H9 (cell line): ENCODE measurements at regions not wholly inside any gene's neighbourhood (a gene's known extent, or its start where the extent isn't known, plus 50 kb on each side); places are given as distances from the start of the nearest gene placed in this dataset.

ENCODE experiments used
- DNase-seq: peaks from one replicate; pipeline ENCODE4 v3.0.0-alpha.2; 2017
- H2AFZ ChIP-seq: one replicate; pipeline ENCODE4 v1.6.1; 2013; ENCODE audit warnings: mild to moderate bottlenecking, low read length, control low read depth, moderate library complexity
- H2AK5ac ChIP-seq: 2 replicates; pipeline ENCODE4 v1.6.1; 2013; ENCODE audit warnings: low read length, control low read depth, mixed read lengths; ENCODE audit not compliant: insufficient read length
- H2BK120ac ChIP-seq: one replicate; pipeline ENCODE4 v1.6.1; 2013; ENCODE audit warnings: low read depth, mild to moderate bottlenecking, low read length, control low read depth, inconsistent platforms; ENCODE audit not compliant: poor library complexity, severe bottlenecking
- H2BK12ac ChIP-seq: 2 replicates; pipeline ENCODE4 v1.6.1; 2013; ENCODE audit warnings: low read length, control low read depth, mixed read lengths, low read depth; ENCODE audit not compliant: insufficient read length
- H2BK15ac ChIP-seq: 2 replicates; pipeline ENCODE4 v1.6.1; 2013; ENCODE audit warnings: low read depth, low read length, control low read depth
- H2BK20ac ChIP-seq: one replicate; pipeline ENCODE4 v1.6.1; 2013; ENCODE audit warnings: low read depth, mild to moderate bottlenecking, low read length, control low read depth, inconsistent platforms; ENCODE audit not compliant: poor library complexity, severe bottlenecking
- H2BK5ac ChIP-seq: 2 replicates; pipeline ENCODE4 v1.6.1; 2013; ENCODE audit warnings: low read length, control low read depth, mixed read lengths; ENCODE audit not compliant: insufficient read length
- H3K14ac ChIP-seq: 2 replicates; pipeline ENCODE4 v1.6.1; 2013; ENCODE audit warnings: low read length, control low read depth; ENCODE audit not compliant: insufficient read depth
- H3K18ac ChIP-seq: 2 replicates; pipeline ENCODE4 v1.6.1; 2013; ENCODE audit warnings: low read depth, mild to moderate bottlenecking, mixed read lengths, low read length, control low read depth; ENCODE audit not compliant: insufficient read length
- H3K23ac ChIP-seq: 2 replicates; pipeline ENCODE4 v1.6.1; 2013; ENCODE audit warnings: low read length, control low read depth, mixed read lengths, low read depth; ENCODE audit not compliant: insufficient read length
- H3K23me2 ChIP-seq: 2 replicates; pipeline ENCODE4 v1.6.1; 2013; ENCODE audit warnings: low read depth, mild to moderate bottlenecking, mixed read lengths, low read length, control low read depth; ENCODE audit not compliant: insufficient read length, poor library complexity, severe bottlenecking
- H3K27ac ChIP-seq: 2 replicates; pipeline ENCODE4 v1.5.1; 2013; ENCODE audit warnings: low read length, control low read depth, mixed read lengths, low read depth; ENCODE audit not compliant: insufficient read length
- H3K27me3 ChIP-seq: 2 replicates; pipeline ENCODE4 v1.6.1; 2013; ENCODE audit warnings: low read length, control low read depth, inconsistent platforms; ENCODE audit not compliant: insufficient read depth
- H3K4ac ChIP-seq: 2 replicates; pipeline ENCODE4 v1.6.1; 2013; ENCODE audit warnings: low read depth, mild to moderate bottlenecking, control low read depth, inconsistent platforms, low read length, moderate library complexity
- H3K4me1 ChIP-seq: 2 replicates; pipeline ENCODE4 v1.6.1; 2013; ENCODE audit warnings: low read length, control low read depth, inconsistent platforms; ENCODE audit not compliant: insufficient read depth
- H3K4me2 ChIP-seq: 2 replicates; pipeline ENCODE4 v1.6.1; 2013; ENCODE audit warnings: low read length, control low read depth, mixed read lengths; ENCODE audit not compliant: insufficient read length, insufficient read depth
- H3K56ac ChIP-seq: 2 replicates; pipeline ENCODE4 v1.6.1; 2013; ENCODE audit warnings: low read depth, mild to moderate bottlenecking, mixed read lengths, low read length, control low read depth; ENCODE audit not compliant: insufficient read length
- H3K79me1 ChIP-seq: 2 replicates; pipeline ENCODE4 v1.6.1; 2013; ENCODE audit warnings: low read depth, mild to moderate bottlenecking, moderate library complexity, low read length, control low read depth, inconsistent platforms; ENCODE audit not compliant: insufficient read depth, poor library complexity, severe bottlenecking
- H3K79me2 ChIP-seq: 2 replicates; pipeline ENCODE4 v1.6.1; 2013; ENCODE audit warnings: low read length, control low read depth, inconsistent platforms; ENCODE audit not compliant: insufficient read depth
- H3K9ac ChIP-seq: 2 replicates; pipeline ENCODE4 v1.6.1; 2013; ENCODE audit warnings: low read length, control low read depth, mixed read lengths; ENCODE audit not compliant: insufficient read length; ENCODE audit errors: extremely low read depth
- H3K9me3 ChIP-seq: one replicate; pipeline ENCODE4 v1.6.1; 2013; ENCODE audit warnings: low read depth, low read length, inconsistent platforms; ENCODE audit not compliant: control insufficient read depth
- H3T11ph ChIP-seq: one replicate; pipeline ENCODE4 v1.6.1; 2013; ENCODE audit warnings: mild to moderate bottlenecking, low read length, control low read depth, inconsistent platforms
- H4K20me1 ChIP-seq: one replicate; pipeline ENCODE4 v1.6.1; 2013; ENCODE audit not compliant: control insufficient read depth, insufficient read length, insufficient read depth
- H4K5ac ChIP-seq: 2 replicates; pipeline ENCODE4 v1.6.1; 2013; ENCODE audit warnings: low read depth, mild to moderate bottlenecking, mixed read lengths, low read length, control low read depth; ENCODE audit not compliant: insufficient read length
- H4K8ac ChIP-seq: replicated peaks from 2 replicates; pipeline ENCODE4 v1.6.1; 2013; ENCODE audit warnings: low read length, control low read depth, mixed read lengths, low read depth; ENCODE audit not compliant: insufficient read length
- H4K91ac ChIP-seq: 2 replicates; pipeline ENCODE4 v1.6.1; 2013; ENCODE audit warnings: low read depth, mild to moderate bottlenecking, moderate library complexity, mixed read lengths, low read length, control low read depth; ENCODE audit not compliant: insufficient read length
- H3K27ac Mint-ChIP-seq, 3 experiments: 2 replicates in 2 of 3; 3 replicates in 1 of 3; pipeline ENCODE4 v1.8.0; 2020 to 2021; ENCODE audit warnings: mixed read lengths in 3 of 3, mild to moderate bottlenecking in 1 of 3, moderate library complexity in 1 of 3
- H3K27me3 Mint-ChIP-seq: 2 replicates; pipeline ENCODE4 v1.8.0; 2021; ENCODE audit warnings: low read depth, mild to moderate bottlenecking, moderate library complexity, mixed read lengths
- H3K36me3 Mint-ChIP-seq, 3 experiments: 2 replicates in 2 of 3; 3 replicates in 1 of 3; pipeline ENCODE4 v1.8.0; 2020 to 2021; ENCODE audit warnings: low read depth in 3 of 3, mixed read lengths in 3 of 3; ENCODE audit not compliant: insufficient read depth in 1 of 3
- H3K4me1 Mint-ChIP-seq, 2 experiments: 2 replicates each; pipeline ENCODE4 v1.8.0; 2020; ENCODE audit warnings: mixed read lengths in 2 of 2
- H3K4me3 Mint-ChIP-seq, 2 experiments: 2 replicates in 1 of 2; 3 replicates in 1 of 2; pipeline ENCODE4 v1.8.0; 2020 to 2021; ENCODE audit warnings: mild to moderate bottlenecking in 2 of 2, mixed read lengths in 2 of 2, moderate library complexity in 1 of 2
- H3K9me3 Mint-ChIP-seq, 2 experiments: 2 replicates in 1 of 2; 3 replicates in 1 of 2; pipeline ENCODE4 v1.8.0; 2020; ENCODE audit warnings: mild to moderate bottlenecking in 2 of 2, mixed read lengths in 2 of 2, moderate library complexity in 1 of 2
- CTCF ChIP-seq: fragments of 200-600 bp; sonication (generic); conservative IDR thresholded peaks from 3 replicates; pipeline ENCODE4 v1.8.0; 2021; ENCODE audit warnings: antibody characterized with exemption, mild to moderate bottlenecking
- WGBS: extraction: QIAGEN DNeasy Blood & Tissue Kit; methylation state at CpG from one replicate; pipeline ENCODE4 v1.1.7; 2013; ENCODE audit warnings: missing lambda C conversion rate, low lambda C conversion rate, mixed read lengths; ENCODE audit not compliant: insufficient read length; ENCODE audit errors: extremely low coverage; 5-methylcytosine and 5-hydroxymethylcytosine counted together

GRCh38 chr3:35523838-35524237, 115.5 kb upstream of the ARPP21 start:
- Mint-ChIP-seq H3K9me3 (no peaks in the 10 kb centered on the region), H3K4me3 (no peak overlapping the region), H3K4me1 (peaks cover 5 to 12% of the 10 kb centered on the region in 2 experiments), H3K27ac (no peak overlapping the region), H3K36me3 (no peaks in the 10 kb centered on the region), H3K27me3 (no peaks in the 10 kb centered on the region; the same call in 1 of the 2 replicates)
- no peak overlapping the region for H4K5ac ChIP-seq
- no peaks in the 10 kb centered on the region for H3K9me3 ChIP-seq
- H4K20me1 ChIP-seq = no peaks in the 10 kb centered on the region
- no peak overlapping the region for H2BK5ac ChIP-seq
- H3K4me2 ChIP-seq = no peak overlapping the region
- H3K79me2 ChIP-seq = no peaks in the 10 kb centered on the region
- no peak overlapping the region for H3K9ac ChIP-seq
- no peak overlapping the region for H3K56ac ChIP-seq
- H2BK12ac ChIP-seq = no peak overlapping the region
- H2BK120ac ChIP-seq = no peak overlapping the region
- no peak overlapping the region for H4K91ac ChIP-seq
- H3K18ac ChIP-seq = no peak overlapping the region
- H2BK20ac ChIP-seq = no peak overlapping the region
- H3K23ac ChIP-seq = no peak overlapping the region
- DNase-seq = no peak
- H2AFZ ChIP-seq = no peak overlapping the region
- no peak overlapping the region for H2AK5ac ChIP-seq
- no peak overlapping the region for H3K27ac ChIP-seq
- H3K4ac ChIP-seq = no peak overlapping the region
- H3K14ac ChIP-seq = no peak overlapping the region
- no peaks in the 10 kb centered on the region for H3K79me1 ChIP-seq
- no peaks in the 10 kb centered on the region for H3K23me2 ChIP-seq
- H4K8ac ChIP-seq = no peak overlapping the region
- H3T11ph ChIP-seq = no peak overlapping the region
- no peaks in the 10 kb centered on the region for H3K27me3 ChIP-seq
- no peaks in the 10 kb centered on the region for H3K4me1 ChIP-seq
- H2BK15ac ChIP-seq = no peak overlapping the region
- no CpG with 5 or more reads among the region's 4 CpGs for WGBS
- TF ChIP-seq CTCF = no peak
